ENCODE measurements at regions not wholly inside any gene's neighbourhood (a gene's known extent, or its start where the extent isn't known, plus 50 kb on each side); places are given as distances from the start of the nearest gene placed in this dataset.
"Not testable (repeated sequence)": the region's sequence is repeated elsewhere in the genome, so short reads cannot be mapped to it uniquely, and the experiment has no call there.

DNA sequence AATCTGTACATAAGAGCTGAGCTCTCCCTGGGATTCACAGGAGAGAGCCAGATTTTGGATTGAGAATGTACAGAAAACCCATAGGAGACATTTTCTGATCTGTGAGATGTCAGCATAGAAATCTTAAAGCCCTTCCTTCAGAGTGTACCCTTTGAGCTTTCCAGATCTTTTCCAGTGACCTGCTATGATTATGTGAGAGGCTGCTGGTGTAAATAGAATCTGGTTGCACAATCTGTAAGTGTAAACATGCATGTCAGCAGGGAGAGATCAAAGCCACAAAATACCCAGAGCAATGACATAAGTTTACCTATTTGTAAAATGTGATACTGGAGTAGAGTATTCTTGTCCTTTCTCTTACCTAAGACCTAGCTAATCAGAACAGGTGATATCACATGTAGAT, 471.9 kb downstream of the FOXD4L5 start:
- not testable (repeated sequence) for DNase-seq

- not testable (repeated sequence) for DNase-seq
These were observed 506.3 kb downstream of the FOXD4L5 start for GRCh38 chr9:64778667-64779066.

DNA sequence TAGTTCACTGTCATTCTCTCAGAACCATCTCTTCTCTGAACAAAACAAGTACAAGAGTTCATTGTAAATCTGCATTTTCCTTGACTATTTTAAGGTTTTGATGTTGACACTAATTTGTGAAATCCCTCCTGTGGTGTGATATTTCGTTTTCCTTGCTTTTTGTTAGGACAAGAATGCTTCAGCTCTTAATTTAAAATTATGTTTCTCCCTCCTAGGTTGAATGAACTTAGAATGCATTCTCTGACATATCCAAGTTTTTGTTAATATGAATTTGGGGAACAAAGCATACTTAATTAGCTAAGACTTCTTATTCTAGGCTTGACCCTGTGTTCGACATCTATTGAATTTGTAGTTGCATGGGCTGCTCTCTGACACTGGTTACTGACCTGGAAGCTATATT, 508.7 kb downstream of the FOXD4L5 start:
- DNase-seq, result not testable (repeated sequence)

- DNase-seq, result peak; percentile 26
These were observed 509.9 kb downstream of the FOXD4L5 start for GRCh38 chr9:64774813-64775793.

- DNase-seq, result peak; percentile 9
These were observed 510.8 kb downstream of the FOXD4L5 start for GRCh38 chr9:64774004-64774812.

GRCh38 chr9:64773491-64773931, 511.5 kb downstream of the FOXD4L5 start:
- DNase-seq, result peak; percentile 32

- DNase-seq, result peak; percentile 3
These were observed 512.2 kb downstream of the FOXD4L5 start for GRCh38 chr9:64772751-64773331.

GRCh38 chr9:64772123-64772736, 512.8 kb downstream of the FOXD4L5 start:
- DNase-seq, result not testable (repeated sequence)
